ENCODE measurements at regions not wholly inside any gene's neighbourhood (a gene's known extent, or its start where the extent isn't known, plus 50 kb on each side); places are given as distances from the start of the nearest gene placed in this dataset.

- ChIA-PET POLR2A (ENCODE audit: low non-redundant PET) (no interaction called here), CTCF (interaction anchor here (1.2 kb wide), 1 partner anchor 117 kb away, joined by 3 read pairs; no protein-coding TSS in a partner anchor)
- TF ChIP-seq, protein P1, sequence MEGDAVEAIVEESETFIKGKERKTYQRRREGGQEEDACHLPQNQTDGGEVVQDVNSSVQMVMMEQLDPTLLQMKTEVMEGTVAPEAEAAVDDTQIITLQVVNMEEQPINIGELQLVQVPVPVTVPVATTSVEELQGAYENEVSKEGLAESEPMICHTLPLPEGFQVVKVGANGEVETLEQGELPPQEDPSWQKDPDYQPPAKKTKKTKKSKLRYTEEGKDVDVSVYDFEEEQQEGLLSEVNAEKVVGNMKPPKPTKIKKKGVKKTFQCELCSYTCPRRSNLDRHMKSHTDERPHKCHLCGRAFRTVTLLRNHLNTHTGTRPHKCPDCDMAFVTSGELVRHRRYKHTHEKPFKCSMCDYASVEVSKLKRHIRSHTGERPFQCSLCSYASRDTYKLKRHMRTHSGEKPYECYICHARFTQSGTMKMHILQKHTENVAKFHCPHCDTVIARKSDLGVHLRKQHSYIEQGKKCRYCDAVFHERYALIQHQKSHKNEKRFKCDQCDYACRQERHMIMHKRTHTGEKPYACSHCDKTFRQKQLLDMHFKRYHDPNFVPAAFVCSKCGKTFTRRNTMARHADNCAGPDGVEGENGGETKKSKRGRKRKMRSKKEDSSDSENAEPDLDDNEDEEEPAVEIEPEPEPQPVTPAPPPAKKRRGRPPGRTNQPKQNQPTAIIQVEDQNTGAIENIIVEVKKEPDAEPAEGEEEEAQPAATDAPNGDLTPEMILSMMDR (conservative IDR thresholded peaks at IDR 0.05; ENCODE audit: low read depth), result no peak
- DNase-seq (ENCODE audit: low spot score), result no peak
- H3K27ac ChIP-seq, result no peak overlapping the region
These were observed 257.8 kb upstream of the TARS1 start for GRCh38 chr5:33182986-33183385.

DNA sequence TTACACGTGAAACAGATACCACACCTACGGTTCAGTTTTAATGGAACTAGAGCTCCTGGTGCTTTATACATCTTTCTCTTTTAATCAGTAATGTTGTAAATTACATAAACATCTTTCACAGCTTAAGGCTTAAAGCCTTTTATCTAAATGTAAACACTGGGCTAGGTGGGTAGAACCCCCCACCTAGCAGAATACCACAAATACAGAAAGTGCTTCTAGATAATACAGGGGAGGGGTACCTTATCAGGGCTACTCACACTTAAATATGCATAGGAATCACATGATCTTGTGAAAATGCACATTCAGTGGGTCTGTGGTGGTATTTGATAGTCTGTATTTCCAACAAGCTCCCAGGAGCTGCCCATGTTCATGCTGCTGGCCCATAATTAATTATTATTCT, 256.4 kb upstream of the TARS1 start:
- CTCF ChIA-PET, result no interaction called here
- TF ChIP-seq, protein P1 (conservative IDR thresholded peaks at IDR 0.05; ENCODE audit: low read depth), result no peak
- DNase-seq (ENCODE audit: low spot score), result no peak
- H3K27ac ChIP-seq, result no peak overlapping the region
- POLR2A ChIA-PET (ENCODE audit: low non-redundant PET), result no interaction called here

- POLR2A ChIA-PET (ENCODE audit: low non-redundant PET), result no interaction called here
- H3K27ac ChIP-seq, result no peak overlapping the region
- CTCF ChIA-PET, result no interaction called here
- no peak for DNase-seq (ENCODE audit: low spot score)
- TF ChIP-seq, protein P1 (conservative IDR thresholded peaks at IDR 0.05; ENCODE audit: low read depth), result no peak
These were observed 252.7 kb upstream of the TARS1 start for GRCh38 chr5:33188089-33188488.

- ChIA-PET CTCF (interaction anchor here (0.6 kb wide), 1 partner anchor 80 kb away, joined by 3 read pairs; no protein-coding TSS in a partner anchor), POLR2A (ENCODE audit: low non-redundant PET) (no interaction called here)
- H3K27ac ChIP-seq, result no peak overlapping the region
- TF ChIP-seq, protein P1 (conservative IDR thresholded peaks at IDR 0.05; ENCODE audit: low read depth), result no peak
- no peak for DNase-seq (ENCODE audit: low spot score)
These were observed 245.9 kb upstream of the TARS1 start for GRCh38 chr5:33194914-33195313.

DNA sequence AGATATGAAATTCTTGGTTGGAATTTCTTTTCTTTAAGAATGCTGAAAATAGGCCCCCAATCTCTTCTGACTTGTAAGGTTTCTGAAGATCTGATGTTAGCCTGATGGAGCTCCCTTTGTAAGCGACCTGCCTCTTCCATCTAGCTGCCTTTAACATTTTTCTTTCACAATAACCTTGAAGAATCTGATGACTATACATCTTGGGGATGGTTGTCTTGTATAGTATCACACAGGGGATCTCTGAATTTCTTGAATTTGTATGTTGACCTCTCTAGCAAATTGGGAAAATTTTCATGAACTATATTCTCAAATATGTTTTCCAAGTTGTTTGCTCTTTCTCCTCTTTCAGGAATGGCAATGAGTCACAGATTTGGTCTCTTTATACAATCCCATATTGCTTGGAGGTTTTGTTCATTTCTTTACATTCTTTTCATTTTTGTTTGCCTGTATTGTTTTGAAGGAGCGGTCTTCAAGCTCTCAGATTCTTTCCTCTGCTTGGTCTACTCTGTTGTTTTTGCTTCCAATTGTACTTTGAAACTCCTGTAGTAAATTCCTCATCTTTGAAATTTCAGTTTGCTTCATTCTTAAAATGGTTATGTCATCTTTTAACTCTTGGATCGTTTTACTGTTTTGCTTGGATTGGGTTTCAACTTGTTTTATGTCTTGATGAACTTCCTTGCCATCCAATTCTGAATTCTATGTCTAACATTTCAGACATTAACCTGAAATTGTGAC, 245.2 kb upstream of the TARS1 start:
- no peak for DNase-seq (ENCODE audit: low spot score)
- CTCF ChIA-PET, result no interaction called here
- POLR2A ChIA-PET (ENCODE audit: low non-redundant PET), result no interaction called here
- TF ChIP-seq, protein P1 (conservative IDR thresholded peaks at IDR 0.05; ENCODE audit: low read depth), result no peak
- H3K27ac ChIP-seq, result no peak overlapping the region

GRCh38 chr5:33198836-33199235, 241.9 kb upstream of the TARS1 start:
- ChIA-PET CTCF (interaction anchor here (0.5 to 0.6 kb wide), 2 partner anchors 100 to 103 kb away, joined by 3 read pairs; no protein-coding TSS in a partner anchor), POLR2A (ENCODE audit: low non-redundant PET) (no interaction called here)
- TF ChIP-seq, protein P1 (conservative IDR thresholded peaks at IDR 0.05; ENCODE audit: low read depth), result no peak
- no peak for DNase-seq (ENCODE audit: low spot score)
- H3K27ac ChIP-seq, result no peak overlapping the region

Data from RWPE1 (cell line).